ENCODE measurements at regions not wholly inside any gene's neighbourhood (a gene's known extent, or its start where the extent isn't known, plus 50 kb on each side); places are given as distances from the start of the nearest gene placed in this dataset.

- no peak for ATAC-seq
Measured at GRCh38 chr7:136143271-136143670, 166.1 kb upstream of the MTPN start.

GRCh38 chr7:136142583-136142982 lies 165.4 kb upstream of the MTPN start:
- Histone ChIP-seq H3K9me2 (replicated peaks; ENCODE audit: low read length) (no peaks in the 10 kb centered on the region), H3K79me2 (ENCODE audit: low read length) (no peaks in the 10 kb centered on the region), H3F3A (ENCODE audit: low read length, unreplicated experiment) (no peaks in the 10 kb centered on the region), H3K9ac (ENCODE audit: low read length) (no peak overlapping the region), H3K4me3 (ENCODE audit: low read length) (no peak overlapping the region), H3K36me3 (ENCODE audit: low read depth, low read length) (no peaks in the 10 kb centered on the region), H3K9me3 (ENCODE audit: low read length) (no peaks in the 10 kb centered on the region), H4K20me1 (ENCODE audit: low read length) (no peaks in the 10 kb centered on the region), H3K4me2 (ENCODE audit: low read length) (no peak overlapping the region), H3K27ac (ENCODE audit: low read length) (no peak overlapping the region), H3K4me1 (ENCODE audit: insufficient read depth, low read length) (no peaks in the 10 kb centered on the region), H2AFZ (ENCODE audit: low read length) (no peak overlapping the region), H3K27me3 (ENCODE audit: low read length) (peaks cover 66% of the 10 kb centered on the region)
- intact Hi-C loops (cut with micrococcal nuclease) = no loop called here
- no TSS peak for BruUV-seq (replicated peaks)
- no peak for ATAC-seq
- ChIA-PET POLR2A (ENCODE audit: unreplicated experiment) (no interaction called here), CTCF (no interaction called here)
- DNase-seq = no peak
- no peak for TF ChIP-seq EZH2 (IDR thresholded peaks at IDR 0.05; ENCODE audit: low read length, unreplicated experiment)

More at GRCh38 chr7:136143271-136143670, 166.1 kb upstream of the MTPN start:
- Histone ChIP-seq H3K4me2 (ENCODE audit: low read length) (no peak overlapping the region), H3K4me3 (ENCODE audit: low read length) (no peak overlapping the region), H3K27ac (ENCODE audit: low read length) (no peak overlapping the region), H3K79me2 (ENCODE audit: low read length) (no peaks in the 10 kb centered on the region), H3K36me3 (ENCODE audit: low read depth, low read length) (no peaks in the 10 kb centered on the region), H4K20me1 (ENCODE audit: low read length) (no peaks in the 10 kb centered on the region), H3K9me3 (ENCODE audit: low read length) (no peaks in the 10 kb centered on the region), H3K4me1 (ENCODE audit: insufficient read depth, low read length) (no peaks in the 10 kb centered on the region), H3K27me3 (ENCODE audit: low read length) (peaks cover 63% of the 10 kb centered on the region), H3K9ac (ENCODE audit: low read length) (no peak overlapping the region), H3F3A (ENCODE audit: low read length, unreplicated experiment) (no peaks in the 10 kb centered on the region), H3K9me2 (replicated peaks; ENCODE audit: low read length) (no peaks in the 10 kb centered on the region), H2AFZ (ENCODE audit: low read length) (no peak overlapping the region)
- BruUV-seq (replicated peaks) = no TSS peak
- intact Hi-C loops (cut with micrococcal nuclease) = no loop called here
- CTCF ChIA-PET = no interaction called here
- DNase-seq = no peak
- TF ChIP-seq EZH2phosphoT487 (IDR thresholded peaks at IDR 0.05; ENCODE audit: borderline replicate concordance, low read length) (no peak), CTCF (conservative IDR thresholded peaks at IDR 0.05; ENCODE audit: low read depth, low read length) (no peak), EZH2 (IDR thresholded peaks at IDR 0.05; ENCODE audit: low read length, unreplicated experiment) (no peak)
- POLR2A ChIA-PET (ENCODE audit: unreplicated experiment) = no interaction called here

- Histone ChIP-seq H3K4me3 (ENCODE audit: low read length) (no peak overlapping the region), H3K4me2 (ENCODE audit: low read length) (no peak overlapping the region), H3K9ac (ENCODE audit: low read length) (no peak overlapping the region), H3K4me1 (ENCODE audit: insufficient read depth, low read length) (no peaks in the 10 kb centered on the region), H3K9me2 (replicated peaks; ENCODE audit: low read length) (no peaks in the 10 kb centered on the region), H3F3A (ENCODE audit: low read length, unreplicated experiment) (no peaks in the 10 kb centered on the region), H3K27me3 (ENCODE audit: low read length) (peaks cover 64% of the 10 kb centered on the region), H3K27ac (ENCODE audit: low read length) (no peak overlapping the region), H3K79me2 (ENCODE audit: low read length) (no peaks in the 10 kb centered on the region), H3K36me3 (ENCODE audit: low read depth, low read length) (no peaks in the 10 kb centered on the region), H3K9me3 (ENCODE audit: low read length) (no peaks in the 10 kb centered on the region), H2AFZ (ENCODE audit: low read length) (no peak overlapping the region), H4K20me1 (ENCODE audit: low read length) (no peaks in the 10 kb centered on the region)
- POLR2A ChIA-PET (ENCODE audit: unreplicated experiment) = no interaction called here
- no peak for ATAC-seq
- TF ChIP-seq CTCF (conservative IDR thresholded peaks at IDR 0.05; ENCODE audit: low read depth, low read length) (no peak), EZH2phosphoT487 (IDR thresholded peaks at IDR 0.05; ENCODE audit: borderline replicate concordance, low read length) (no peak), EZH2 (IDR thresholded peaks at IDR 0.05; ENCODE audit: low read length, unreplicated experiment) (no peak)
- DNase-seq = no peak
- no TSS peak for BruUV-seq (replicated peaks)
- CTCF ChIA-PET = no interaction called here
- intact Hi-C loops (cut with micrococcal nuclease) = no loop called here
Measured at GRCh38 chr7:136140469-136140868, 163.3 kb upstream of the MTPN start.
